NCI-H1092 (cell line): ENCODE measurements at regions not wholly inside any gene's neighbourhood (a gene's known extent, or its start where the extent isn't known, plus 50 kb on each side); places are given as distances from the start of the nearest gene placed in this dataset.

Experiments used
- DNase-seq: peaks from one replicate; lab custom pipeline; 2025; lab: John Stamatoyannopoulos, UW

DNA sequence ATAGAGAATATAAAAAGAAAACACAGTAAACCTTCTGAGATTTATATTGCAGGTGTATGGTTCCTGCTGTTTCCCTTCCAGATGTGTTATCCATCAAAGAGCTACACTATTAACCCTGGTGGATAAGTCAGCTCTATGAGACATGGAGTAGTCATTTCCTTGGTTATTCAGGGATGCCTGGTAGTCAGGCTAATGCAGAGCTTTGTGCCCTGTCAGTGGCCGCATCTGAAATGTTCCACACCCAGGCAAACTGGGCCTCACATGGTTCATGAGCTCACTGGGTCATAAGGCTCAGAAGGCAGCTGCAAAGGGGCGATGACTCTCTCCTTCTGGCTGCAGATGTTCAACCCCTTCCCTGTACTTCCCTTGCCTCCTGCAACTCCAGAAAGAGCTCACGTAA, 473.6 kb downstream of the EPHA7 start:
- DNase-seq = no peak

DNA sequence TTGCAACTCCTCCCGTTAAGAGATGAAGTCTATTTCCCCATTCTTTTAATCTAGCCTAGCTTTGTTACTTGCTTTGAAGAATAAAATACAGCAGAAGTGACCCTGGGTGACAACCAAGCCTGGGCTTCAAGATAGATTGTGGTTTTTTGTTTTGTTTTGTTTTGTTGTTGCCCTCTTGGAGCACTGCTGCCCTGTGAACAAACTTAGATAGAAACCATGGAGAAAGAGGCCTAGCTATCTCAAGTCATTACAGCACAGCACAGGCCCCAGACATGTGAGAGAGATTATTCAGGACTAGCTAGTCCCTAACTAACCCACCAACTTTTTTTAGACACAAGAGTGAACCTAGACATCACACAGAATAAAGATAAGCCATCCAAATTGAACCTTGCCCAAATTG, 475.2 kb downstream of the EPHA7 start:
- DNase-seq = no peak

- no peak for DNase-seq
Observed at GRCh38 chr6:92942549-92942948, 476.8 kb downstream of the EPHA7 start.

DNA sequence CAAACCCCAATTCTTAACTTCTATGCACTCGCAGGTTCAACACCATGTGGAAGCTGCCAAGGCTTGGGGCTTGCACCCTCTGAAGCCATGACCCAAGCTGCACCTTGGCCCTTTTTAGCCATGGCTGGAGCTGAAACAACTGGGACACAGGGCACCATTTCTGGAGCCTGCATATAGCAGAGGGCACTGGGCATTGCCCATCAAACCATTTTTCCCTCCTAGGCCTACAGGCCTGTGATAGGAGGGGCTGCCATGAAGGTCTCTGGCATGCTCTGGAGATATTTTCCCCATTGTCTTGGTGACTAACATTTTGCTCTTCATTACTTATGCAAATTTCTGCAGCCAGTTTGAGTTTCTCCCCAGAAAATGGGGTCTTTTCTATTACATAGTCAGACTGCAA, 484.7 kb downstream of the EPHA7 start:
- DNase-seq = no peak

DNA sequence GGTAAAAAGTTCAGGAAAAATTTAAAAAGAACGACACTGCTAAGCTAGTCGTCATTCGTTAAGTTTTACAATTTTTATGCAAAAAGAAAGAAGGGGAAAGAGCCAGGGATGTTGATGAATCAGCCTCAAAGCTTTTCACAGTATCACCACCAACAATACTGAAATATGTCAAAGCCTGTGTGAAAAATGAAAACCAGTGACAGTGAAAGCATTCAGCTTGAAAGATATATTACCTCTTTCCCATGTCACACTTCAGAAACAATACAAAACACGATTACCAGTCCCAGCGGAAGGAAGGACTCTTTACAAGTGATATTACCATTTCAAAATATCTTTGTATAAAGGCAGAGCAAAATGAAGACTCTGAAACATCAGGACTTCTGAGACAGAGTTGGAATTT, 489.2 kb downstream of the EPHA7 start:
- DNase-seq = no peak

- no peak for DNase-seq
Observed at GRCh38 chr6:92922216-92922806, 497.0 kb downstream of the EPHA7 start.

DNA sequence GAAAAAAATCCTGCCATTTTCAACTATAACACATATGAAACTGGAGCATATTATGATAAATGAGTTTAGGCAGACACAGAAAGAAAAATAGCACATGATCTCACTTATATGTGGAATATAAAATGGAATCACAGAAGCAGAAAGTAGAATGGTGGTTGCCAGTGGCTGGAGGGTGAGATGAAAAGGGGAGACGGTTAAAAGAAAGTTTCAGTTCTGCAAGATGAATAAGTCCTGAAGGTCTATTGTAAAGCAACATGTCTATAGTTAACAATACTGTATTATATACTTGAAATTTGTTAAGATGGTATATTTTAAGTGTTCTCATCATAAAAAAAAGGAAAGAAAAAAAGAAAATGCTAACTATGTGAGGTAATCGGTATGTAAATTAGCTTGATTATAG, 503.9 kb downstream of the EPHA7 start:
- no peak for DNase-seq

DNA sequence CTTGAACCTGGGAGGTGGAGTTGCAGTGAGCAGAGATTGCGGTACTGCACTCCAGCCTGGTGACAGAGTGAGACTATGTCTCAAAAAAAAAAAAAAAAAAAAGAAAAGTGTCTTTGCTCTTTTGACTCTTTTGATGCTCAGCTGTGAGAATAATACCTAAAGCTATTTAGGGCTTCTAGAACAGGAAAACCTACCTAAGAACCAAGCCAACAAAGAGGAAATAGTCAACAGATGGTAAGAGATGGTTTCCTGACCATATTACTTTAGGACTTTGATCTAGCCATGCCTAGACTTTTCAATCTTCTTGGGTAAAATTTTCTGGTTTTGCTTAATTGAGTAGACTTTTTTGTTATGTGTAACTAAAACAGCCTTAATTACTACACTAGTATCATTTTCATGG, 508.1 kb downstream of the EPHA7 start:
- no peak for DNase-seq

DNA sequence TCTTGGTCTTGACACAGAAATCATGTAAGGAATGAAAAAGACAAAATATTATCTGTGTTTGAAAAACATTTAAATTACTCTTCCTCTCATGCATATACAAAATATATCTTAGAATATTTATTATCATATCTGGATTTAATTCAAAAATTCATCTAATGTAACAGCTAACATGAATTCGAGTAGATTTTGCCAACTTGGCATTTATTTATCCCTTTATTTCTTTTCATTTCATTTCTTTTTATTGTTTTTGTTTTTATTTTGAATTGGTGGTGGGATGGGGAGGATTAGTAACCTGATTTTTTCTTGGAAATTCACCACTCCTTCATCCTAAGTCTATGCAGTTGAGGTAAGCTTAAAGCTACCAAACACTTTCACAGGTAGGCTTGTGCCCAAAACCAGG, 508.7 kb downstream of the EPHA7 start:
- no peak for DNase-seq

DNA sequence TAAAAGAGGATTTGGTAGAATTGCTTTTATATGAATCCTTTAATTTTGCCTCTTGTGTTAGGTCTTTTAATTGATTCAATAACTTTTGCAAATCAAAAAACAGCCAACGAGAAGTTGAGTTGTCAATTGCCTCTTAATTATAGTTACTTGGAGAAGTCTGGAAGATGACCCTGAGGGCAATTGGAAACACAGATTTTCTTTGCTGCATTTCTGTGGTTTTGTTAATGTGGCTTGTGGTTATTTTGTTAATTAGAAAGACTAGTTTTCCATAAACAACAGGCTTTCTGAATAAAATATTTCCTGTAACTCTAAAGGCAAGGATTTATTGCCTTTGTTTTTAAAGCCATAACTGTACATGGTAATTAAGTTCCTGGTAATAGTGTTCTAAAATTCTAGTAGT, 513.0 kb downstream of the EPHA7 start:
- DNase-seq = no peak

DNA sequence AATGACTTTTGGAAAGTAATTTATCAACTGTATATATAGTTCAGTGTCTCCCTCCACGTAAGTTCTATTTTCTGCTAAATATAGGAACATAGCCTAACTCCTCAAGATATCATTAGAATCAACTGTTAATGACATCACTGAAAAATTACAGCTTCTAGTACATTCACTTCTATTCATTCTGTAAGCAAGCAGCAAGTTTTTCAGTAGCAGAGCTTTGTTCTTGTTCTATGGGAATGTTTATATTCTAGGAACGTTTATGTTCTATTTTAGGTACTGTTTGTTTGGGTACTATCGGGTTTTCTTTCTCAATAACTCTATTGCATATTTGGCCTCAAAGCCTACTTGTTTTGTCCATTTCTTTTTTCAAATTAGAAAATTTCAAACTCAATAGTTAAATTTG, 525.6 kb downstream of the EPHA7 start:
- DNase-seq = no peak

- DNase-seq = no peak
Observed at GRCh38 chr6:92892626-92893170, 526.7 kb downstream of the EPHA7 start.

DNA sequence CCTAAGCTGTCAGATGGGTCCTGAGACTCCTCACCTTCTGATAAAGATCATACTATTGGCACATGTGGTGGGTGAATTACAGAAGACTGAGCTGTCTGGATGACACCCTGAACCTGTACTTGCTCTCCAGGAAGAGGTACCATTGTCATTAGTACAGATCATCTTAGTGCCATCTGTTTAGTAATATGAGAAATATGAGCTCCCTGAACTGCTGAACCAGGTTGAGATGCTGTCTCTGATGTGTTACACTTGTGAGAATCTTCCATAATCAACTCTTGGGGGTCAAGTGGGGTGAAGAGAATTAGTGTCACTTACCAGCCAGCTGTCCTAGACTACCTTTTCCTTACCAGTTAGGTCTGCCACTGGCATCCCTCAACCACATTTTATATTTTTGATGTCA, 531.0 kb downstream of the EPHA7 start:
- no peak for DNase-seq

- no peak for DNase-seq
Observed at GRCh38 chr6:92887871-92888270, 531.5 kb downstream of the EPHA7 start.

GRCh38 chr6:92879526-92879925, 539.8 kb downstream of the EPHA7 start:
- no peak for DNase-seq

DNA sequence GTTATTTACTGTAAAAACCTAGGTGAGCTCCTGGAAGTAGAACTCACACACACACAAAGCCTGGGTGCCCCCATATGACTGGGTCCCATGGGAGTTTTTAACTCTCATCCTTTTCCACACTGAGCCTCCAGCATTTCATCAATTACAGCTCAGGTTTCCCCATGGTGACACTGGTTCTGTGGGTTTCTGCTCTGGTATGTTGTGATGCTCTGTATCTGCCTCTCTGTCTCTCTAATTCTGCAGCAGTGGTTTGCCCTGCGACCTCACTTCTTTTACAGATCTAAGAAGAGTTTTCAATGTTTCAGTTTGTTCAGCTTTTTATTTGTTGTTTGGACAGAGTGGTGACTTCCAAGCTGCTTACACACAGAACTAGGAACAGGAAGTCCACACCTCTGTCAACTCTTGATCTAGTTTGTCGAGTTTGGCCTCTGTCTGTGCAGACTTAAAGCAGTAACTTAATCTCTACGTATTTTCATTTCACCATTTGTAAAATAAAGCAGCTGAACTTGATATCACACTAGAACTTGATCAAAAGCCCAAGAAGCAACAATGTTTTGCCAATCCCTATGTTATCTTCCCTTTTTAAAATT, 554.3 kb downstream of the EPHA7 start:
- DNase-seq = no peak

GRCh38 chr6:92849636-92850035, 569.7 kb downstream of the EPHA7 start:
- DNase-seq = no peak

DNA sequence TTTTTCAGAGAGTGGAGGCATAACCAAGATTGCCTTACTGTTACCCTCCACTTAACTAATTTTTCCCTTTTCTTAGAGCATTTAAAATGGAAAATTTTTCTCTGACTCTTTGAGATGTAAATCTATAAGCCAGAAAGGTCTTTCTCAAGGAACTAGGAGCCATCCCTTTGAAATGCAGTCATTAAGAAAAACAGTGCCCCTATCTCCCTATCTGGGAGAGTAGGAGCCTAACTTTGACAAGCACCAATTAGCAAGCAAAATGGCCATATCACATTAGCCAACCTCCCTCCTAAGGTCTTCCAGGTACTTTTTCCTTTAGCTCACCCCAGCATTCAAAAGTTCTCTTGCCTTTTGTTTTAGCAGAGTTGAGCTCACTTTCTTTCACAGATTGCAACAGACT, 570.5 kb downstream of the EPHA7 start:
- DNase-seq = no peak

- no peak for DNase-seq
Observed at GRCh38 chr6:92848459-92848858, 570.9 kb downstream of the EPHA7 start.

GRCh38 chr6:92847988-92848387, 571.4 kb downstream of the EPHA7 start:
- DNase-seq = no peak

DNA sequence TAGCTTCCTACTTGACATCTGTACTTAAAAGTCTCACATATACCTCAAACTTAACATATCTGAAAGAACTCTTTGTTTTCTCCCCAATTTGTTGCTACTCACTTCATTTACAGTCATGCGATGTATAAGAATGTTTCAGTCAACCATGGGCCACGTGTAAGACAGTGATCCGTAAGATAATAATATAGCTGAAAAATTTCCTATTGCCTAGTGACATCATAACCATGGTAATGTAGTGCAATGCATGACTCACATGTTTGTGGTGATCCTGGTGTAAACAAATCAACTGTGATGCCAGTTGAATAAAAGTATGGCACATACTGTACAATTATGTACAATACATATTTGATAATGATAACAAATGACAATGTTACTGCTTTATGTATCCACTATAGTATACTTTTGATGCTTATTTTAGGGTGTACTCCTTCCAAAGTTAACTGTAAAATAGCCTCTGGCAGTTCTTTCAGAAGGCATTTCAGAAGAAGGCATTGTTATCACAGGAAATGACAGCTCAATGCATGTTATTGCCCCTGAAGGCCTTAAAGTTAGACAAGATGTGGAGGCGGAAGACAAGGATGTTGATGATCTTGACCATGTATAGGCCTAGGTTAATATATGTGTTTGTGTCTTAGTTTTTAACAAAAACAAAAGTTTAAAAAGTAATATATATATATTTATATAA, 579.0 kb downstream of the EPHA7 start:
- no peak for DNase-seq

- DNase-seq = no peak
Observed at GRCh38 chr6:92828788-92829187, 590.6 kb downstream of the EPHA7 start.

DNA sequence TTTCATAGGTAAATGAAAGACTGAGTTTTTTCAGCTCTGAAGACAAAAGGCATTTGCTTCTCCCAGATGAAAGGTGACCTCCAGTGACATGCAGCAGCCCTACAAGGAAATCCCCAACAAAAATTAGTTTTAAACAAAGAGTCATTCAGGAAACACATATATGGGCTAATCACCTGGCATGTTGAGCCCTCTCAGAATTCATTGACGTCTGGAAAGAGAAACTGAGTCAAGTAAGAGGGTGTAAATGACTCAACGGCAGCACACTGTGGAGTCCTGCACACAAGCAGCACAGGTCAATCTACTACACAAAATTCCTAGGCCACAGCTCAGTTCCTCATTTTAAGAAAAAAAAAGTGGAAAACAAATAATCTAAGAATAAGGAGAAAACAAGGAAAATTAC, 592.3 kb downstream of the EPHA7 start:
- DNase-seq = no peak

DNA sequence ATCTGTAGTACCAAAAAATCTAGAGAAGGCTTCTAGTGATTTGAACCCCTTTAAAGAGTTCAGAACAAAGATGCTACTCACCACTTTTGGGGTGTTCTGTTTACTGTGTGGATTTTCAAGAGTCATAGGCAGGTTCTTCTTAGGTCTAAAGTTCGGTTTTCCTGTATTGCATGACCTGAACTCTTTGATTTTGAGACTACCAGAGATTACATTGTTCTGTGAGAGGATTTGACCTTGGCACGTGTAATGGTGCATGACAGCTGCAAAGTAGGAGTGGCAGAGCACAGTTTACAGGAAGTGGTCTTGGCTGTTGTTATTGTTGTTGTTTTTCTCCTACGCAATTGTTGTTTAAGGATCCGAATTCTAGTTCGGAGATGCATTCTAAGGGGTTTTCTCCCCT, 592.7 kb downstream of the EPHA7 start:
- DNase-seq = no peak
